CD4-positive, alpha-beta T cell treated with Interleukin-4 for 1 hour (primary cell): ENCODE measurements at regions not wholly inside any gene's neighbourhood (a gene's known extent, or its start where the extent isn't known, plus 50 kb on each side); places are given as distances from the start of the nearest gene placed in this dataset.
"Not testable (repeated sequence)": the region's sequence is repeated elsewhere in the genome, so short reads cannot be mapped to it uniquely, and the experiment has no call there.

Experiments
- DNase-seq, 2 donors: peaks; one replicate each; pipeline ENCODE4 v3.0.0-alpha.2; 2020 to 2022

- DNase-seq, result no peak
Measured at GRCh38 chr16:64282181-64282580, 839.7 kb downstream of the CDH11 start.

GRCh38 chr16:64280317-64280716 lies 841.5 kb downstream of the CDH11 start:
- no peak for DNase-seq

GRCh38 chr16:64278196-64278595 lies 843.7 kb downstream of the CDH11 start:
- no peak for DNase-seq

GRCh38 chr16:64276646-64277045 lies 845.2 kb downstream of the CDH11 start:
- no peak for DNase-seq

DNA sequence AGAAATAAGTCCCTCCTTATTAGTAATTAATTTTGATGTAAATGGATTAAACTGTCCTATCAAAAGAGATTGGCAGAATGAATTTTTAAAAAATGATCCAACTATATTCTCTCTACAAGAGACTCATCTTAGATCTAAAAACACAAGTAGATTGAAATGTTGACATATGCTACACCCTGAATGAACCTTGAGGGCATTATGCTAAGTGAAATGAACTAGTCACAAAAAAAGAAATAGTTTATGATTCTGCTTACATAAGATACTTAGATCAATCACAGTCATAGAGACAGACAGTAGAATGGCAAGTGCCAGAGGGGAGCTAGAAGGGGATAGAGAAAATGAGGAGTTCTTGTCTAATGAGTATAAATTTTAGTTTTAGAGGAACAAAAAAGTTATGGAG lies 849.8 kb downstream of the CDH11 start:
- no peak for DNase-seq

DNA sequence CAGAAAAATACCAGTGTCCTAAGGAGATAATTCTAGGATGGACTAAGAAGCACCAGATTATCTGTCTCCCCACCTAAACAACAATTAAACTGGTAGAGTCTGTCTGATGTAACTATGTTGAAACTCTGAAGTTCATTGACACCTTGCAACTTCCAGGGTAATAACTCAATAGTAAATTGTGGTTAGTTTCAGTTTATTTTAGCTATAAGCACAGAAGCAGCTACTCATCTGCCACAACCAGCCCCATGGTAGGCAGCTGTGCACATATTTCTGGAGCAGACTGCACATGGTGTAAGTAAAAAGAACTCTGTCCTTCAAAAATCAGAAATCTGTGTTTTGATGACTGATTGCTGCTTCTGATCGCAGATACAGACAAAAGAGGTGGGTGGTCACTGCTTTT lies 852.1 kb downstream of the CDH11 start:
- no peak for DNase-seq

DNA sequence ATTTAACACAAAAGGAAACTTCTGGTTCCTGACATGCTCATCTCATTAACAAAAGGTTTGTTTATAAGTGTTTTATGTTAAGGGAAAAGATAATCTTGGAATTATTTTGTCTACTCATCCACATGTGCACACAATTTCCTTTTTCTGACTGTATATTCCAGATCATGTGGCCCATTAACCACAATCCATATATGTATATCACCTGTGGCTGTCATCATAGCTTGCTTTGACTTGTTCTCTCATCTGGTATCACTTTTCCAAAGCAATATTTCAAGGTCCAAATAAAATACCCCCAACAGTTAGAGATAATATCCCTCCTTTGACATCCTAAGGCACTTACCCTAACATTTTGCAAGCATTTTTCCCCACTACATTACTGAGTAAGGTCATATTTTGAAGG lies 856.1 kb downstream of the CDH11 start:
- DNase-seq, result no peak

DNA sequence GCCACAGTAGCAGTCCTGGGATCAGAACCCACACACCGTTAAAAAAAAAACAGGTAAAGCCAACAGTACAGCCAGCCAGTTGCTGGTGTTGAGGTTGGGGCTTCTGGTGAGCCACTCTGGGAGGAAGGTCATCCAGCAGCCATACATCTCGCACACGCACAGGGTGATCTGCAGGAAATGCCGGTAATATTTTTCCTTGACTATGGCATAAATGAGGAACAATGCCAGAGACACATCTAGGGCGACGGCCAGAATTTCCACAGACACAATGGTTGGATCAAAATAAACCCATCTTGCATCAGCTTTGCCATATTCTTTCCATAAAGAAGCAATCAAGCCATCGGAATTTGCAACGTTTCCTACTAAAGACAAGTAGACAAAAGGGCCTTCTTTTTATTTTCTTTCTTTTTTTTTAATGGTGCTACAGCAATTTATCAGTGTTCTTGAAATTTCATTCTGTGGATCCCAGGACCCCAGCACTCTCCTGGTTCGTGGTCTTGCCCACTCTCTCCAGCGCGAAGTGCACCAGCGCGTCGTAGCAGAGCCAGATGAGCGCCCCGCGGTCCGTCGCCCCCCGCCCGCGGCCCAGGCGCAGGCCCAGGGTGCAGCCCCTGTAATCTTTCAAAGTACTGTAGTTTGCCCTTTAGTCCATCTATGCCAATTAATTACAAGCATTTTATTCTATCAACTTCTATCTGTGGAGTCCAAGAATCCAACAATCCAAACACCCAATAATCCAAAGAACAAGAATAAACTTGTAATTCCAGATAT lies 861.0 kb downstream of the CDH11 start:
- not testable (repeated sequence) for DNase-seq

GRCh38 chr16:64254443-64255367 lies 867.2 kb downstream of the CDH11 start:
- DNase-seq, result no peak

GRCh38 chr16:64253525-64253924 lies 868.3 kb downstream of the CDH11 start:
- no peak for DNase-seq

- no peak for DNase-seq
Measured at GRCh38 chr16:64253096-64253495, 868.8 kb downstream of the CDH11 start.

GRCh38 chr16:64251742-64252141 lies 870.1 kb downstream of the CDH11 start:
- no peak for DNase-seq

GRCh38 chr16:64250866-64251265 lies 871.0 kb downstream of the CDH11 start:
- no peak for DNase-seq

DNA sequence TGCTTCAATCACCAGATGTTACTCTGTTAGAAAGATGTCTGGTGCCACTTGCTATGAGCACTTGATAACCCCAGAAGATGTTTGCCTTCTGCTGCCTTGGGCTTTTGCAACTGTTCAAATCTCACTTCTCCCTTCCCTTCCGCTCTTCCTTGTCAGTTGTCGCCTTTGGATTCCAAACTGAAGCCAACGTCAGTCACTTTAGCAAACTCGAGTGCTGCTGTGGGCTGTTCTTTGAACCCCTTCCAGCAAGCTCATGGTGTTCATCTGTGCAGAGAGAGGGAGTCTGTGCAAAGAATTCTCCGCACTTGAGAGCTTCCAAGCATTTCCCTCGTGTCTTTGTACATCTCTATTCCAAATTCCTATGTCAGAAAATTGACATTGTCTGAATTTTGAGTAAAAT lies 879.4 kb downstream of the CDH11 start:
- DNase-seq, result no peak

- DNase-seq, result no peak
Measured at GRCh38 chr16:64240586-64240985, 881.3 kb downstream of the CDH11 start.

DNA sequence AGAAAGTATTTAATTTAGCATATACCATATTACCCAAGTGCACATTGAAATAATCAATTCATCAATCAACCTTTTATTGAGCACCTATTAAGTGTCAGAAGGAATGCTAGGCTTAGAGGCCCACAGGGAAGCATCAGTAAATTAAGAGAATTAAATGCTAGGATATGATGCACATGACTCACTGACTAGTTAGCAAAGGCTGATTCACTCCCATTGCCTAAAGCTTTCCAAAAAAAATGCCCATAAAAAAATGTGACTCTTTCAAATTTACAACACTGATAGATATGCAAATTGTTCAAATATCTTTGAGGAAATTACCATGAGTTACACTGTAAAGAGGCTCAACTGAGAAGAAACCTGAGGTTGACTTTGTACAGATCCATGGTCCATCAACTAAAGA lies 883.3 kb downstream of the CDH11 start:
- no peak for DNase-seq

GRCh38 chr16:64236316-64236715 lies 885.5 kb downstream of the CDH11 start:
- no peak for DNase-seq

DNA sequence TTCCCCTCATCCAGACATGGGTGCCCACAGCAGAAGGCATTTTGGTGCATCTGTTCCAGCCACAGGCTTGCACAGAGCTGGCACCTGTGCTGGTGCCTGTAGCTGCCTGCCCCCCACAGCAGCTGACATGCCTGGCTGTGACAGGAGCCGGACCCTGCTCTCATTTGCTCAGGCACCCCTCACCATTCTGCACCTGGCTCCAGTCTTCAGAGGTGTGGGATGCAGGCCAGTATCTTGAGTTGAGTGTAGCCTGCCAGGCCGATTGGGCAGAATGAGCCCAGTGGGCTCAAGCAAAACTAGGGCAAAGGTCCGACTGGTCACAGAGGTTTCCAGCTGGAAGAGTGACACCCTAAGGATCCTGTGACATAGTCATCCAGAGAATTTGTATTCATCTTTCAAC lies 887.7 kb downstream of the CDH11 start:
- no peak for DNase-seq

GRCh38 chr16:64225696-64226095 lies 896.2 kb downstream of the CDH11 start:
- no peak for DNase-seq

DNA sequence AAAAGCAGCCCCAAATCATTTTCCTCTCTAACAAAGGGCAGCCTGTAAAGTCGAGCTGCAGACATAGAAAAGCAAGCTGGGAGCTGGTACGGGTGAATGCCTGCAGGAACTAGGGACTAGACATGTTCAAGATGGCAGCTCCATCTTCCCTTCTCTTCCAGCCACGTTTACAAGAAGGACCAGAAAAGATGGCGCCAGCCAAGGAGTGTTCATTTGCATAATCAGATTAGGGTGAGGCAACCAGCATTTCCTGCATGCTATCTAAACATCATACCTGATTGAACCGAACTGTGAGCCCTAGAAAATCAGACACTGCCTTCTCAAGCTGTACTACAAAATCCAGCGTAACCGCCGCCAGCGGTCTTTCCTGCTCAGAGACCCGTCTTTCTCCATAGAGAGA lies 896.8 kb downstream of the CDH11 start:
- DNase-seq, result no peak

DNA sequence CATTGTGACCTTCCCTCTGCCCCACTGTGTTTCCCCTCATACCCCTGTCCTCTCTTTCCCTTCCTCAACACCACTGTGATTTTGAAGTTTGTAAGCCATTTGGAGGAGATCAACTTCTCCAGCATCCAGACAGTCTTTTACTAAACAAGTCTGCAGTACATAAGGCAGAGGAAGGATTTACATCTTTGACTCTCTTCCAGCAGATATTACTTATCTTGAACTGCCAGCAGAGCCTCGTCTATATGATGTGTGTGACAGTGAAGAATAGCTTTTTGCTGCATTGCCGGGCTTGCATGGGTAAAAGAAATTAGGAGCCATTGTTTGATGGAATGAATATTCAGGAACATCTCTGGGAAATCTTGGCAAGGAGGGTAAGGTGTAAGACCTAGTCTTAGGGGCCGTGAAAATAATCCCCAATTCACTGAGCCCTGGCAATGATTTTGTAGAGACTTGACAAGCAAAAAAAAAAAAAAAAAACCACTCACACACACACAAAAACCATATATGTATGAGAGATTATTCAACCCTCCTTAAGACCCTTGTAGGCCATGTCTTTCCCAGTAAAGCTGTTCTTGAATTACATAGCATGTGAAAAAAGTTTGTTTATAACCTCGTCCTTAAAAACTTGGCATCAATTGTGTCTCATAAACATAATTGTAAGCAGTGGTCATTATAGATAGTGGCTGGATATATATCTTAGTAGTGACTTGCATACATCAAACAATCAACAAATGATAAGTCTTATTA lies 903.9 kb downstream of the CDH11 start:
- no peak for DNase-seq

DNA sequence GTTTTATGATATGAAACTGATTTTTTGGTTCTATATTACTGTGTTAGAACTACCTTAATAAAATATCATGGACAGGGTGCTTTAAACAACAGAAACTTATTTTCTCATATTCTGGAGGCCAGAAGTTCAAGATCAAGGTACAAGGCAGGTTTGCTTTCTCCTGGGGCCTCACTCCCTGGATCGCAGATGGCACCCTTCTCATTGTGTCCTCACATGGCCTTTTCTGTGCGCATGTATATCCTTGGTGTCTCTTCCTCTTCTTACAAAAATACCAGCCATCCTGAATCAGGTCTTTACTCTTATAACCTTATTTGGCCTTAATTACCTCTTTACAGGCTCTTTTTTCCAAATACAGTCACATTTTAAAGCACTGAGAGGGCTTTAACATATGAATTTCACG lies 906.1 kb downstream of the CDH11 start:
- no peak for DNase-seq

GRCh38 chr16:64211331-64211730 lies 910.5 kb downstream of the CDH11 start:
- DNase-seq, result no peak
